GM21529 (cell line): ENCODE measurements at regions not wholly inside any gene's neighbourhood (a gene's known extent, or its start where the extent isn't known, plus 50 kb on each side); places are given as distances from the start of the nearest gene placed in this dataset.

Experiments
- ATAC-seq: cut with Tn5 transposase; IDR thresholded peaks from one replicate; pipeline ENCODE4 v1.9.1; 2021; ENCODE audit not compliant: unreplicated experiment

DNA sequence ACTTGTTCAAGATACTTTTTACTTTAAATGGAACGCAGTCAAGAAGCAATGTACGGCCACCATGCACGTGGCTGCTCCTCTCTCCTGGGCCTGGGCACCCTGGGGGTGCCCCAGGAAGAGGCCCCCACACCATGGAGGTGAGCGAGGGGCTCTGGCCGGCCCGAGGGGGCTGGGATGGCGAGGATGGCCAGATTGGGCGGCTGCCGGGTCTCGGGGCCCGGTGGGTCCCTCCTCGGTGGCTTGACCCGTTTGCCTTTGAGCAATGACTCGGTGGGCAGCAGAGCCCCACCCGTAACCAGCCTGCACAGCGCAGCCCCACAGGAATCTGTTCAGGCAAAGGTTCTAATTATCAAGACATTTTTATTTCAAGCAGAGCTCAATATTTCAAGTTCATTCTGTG, 167.4 kb downstream of the BRD1 start:
- no peak for ATAC-seq

DNA sequence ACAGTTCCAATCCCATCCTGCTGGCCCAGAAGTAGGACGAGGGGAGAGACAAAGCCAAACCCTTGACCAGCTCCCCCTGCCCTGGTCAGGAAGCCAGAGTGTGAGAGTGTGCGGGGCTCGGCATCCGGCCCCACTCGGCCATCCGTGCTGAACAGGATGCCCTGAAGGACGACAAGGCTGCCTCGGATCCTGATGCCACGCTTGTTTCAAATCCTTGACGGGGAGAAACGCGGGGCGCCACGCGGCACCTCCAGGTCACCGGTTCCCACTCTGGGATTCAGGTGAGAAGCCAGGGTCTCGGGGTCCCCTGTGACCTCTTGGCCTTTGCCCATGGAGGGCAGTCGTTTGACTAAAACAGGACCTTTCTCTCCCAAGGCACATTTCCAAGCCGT, 167.8 kb downstream of the BRD1 start:
- no peak for ATAC-seq

DNA sequence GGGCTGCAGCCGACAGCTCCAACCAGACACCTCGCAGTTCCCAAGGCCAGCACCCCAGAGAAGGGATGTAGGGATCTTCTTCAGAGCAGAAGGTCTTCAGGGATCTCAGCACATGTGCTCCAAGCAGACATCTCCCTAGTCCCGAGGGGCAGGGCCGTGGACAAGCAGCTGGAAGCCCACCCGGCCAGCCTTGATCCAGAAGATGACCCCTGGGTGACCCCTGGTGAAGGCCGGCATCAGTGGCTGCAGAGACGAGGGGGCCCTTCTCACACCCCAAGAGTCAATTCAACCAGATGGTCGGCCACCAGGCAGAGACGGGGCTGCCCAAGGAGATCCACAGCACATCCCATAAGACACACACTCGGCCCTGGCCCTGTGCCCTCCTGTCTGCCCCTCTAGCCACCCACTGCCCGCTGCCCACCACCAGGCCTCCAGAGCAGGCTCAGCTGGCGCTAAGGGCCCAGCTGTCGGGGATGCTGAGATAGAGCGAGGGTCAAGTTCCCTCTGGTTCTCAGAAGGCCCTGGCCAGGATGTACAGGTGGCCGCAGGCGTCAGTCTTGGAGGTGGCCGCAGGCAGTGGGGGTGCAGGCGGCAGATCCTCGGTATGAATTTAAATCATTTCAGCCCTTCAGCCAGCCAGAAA, 168.3 kb downstream of the BRD1 start:
- no peak for ATAC-seq

DNA sequence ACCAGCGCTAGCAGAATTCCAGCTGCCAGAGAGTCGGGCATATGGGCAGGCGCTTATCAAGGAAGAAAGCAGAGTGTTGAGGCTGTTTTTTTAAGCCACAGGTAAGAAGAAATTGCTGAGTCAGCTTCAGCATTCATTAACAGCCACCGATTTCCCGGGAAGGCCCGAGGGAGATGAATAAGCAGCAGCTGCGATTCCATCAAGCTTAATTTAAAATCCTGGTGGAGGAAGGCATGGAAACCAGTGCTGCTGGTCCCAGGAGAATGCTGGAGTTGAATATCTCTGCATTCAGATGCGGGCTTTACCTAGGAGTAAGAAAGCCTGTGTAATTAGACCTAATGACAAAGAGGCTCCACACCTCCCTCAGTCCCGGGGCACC, 168.8 kb downstream of the BRD1 start:
- no peak for ATAC-seq

DNA sequence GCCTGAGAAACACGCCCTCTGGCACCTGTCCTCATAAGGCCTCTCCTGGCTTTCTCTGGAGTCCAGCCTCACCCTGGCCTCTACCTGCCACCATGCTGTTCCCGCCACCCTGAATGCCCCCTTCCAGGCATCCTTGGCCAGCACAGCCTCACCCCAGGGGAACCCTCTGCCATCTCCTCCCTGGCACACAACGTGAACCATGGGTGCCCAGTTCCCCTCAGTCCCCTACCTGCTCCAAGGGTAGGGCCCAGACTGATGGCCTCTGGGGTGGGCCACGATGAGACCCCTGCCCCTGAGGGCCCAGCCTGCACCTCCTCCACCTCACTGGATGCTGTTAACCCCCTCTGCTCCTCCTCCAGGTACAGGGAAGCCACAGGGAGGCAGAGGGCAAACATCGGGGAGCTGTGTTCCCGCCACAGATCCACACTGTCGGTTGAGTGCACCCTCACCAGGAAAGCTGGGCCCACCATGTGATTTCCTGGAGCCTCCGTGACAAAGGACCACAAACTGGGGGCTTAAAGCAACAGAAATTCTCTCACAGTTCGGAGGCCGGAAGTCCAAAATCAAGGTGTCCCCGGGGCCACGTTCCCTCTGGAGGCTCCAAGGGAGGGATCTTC, 169.6 kb downstream of the BRD1 start:
- ATAC-seq = no peak

DNA sequence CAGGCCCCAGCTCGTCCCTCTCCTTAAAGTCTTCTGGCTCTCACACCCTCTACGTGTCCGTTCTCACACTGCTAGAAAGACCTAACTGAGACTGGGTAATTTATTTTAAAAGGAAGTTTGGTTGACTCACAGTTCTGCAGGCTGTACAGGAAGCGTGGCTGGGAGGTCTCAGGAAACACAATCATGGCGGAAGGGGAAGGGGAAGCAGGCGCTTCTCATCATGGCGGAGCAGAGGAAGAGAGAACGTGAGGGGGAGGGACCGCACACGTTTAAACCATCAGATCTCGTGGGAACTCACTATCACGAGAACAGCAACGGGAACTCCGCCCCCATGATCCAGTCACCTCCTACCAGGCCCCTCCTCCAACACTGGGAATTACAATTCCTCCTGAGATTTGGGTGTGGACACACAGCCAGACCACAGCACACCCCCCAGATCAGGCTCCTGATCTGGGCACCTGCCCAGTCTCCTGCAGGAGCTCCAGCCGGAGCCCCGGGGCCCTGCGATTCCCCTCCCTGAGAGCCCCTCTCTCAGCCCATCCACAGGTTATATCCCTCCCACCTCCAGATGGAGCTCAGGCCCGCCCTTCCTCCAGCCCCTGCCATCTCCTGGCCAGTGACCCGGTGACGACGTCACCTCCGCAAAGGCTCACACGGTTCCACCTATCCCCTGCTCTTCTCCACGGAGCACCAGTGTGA, 170.2 kb downstream of the BRD1 start:
- ATAC-seq = peak; percentile 57

DNA sequence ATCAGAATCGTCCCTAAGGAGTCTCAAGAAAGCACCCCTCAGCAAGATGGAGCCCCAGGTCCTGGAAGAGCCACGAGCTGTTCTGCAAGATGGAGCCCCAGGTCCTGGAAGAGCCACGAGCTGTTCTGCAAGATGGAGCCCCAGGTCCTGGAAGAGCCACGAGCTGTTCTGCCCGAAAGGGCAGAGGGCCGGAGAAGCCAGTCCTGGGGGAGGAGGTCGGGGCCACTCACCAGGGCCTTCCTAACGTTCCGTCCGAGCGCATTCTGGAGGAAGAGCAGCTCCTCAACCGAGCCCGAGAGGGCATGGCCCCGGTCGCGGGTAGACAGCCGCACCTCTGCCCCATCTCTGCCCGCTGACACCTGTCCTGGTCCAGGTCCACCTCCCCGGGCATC, 170.8 kb downstream of the BRD1 start:
- ATAC-seq = peak; percentile 59

DNA sequence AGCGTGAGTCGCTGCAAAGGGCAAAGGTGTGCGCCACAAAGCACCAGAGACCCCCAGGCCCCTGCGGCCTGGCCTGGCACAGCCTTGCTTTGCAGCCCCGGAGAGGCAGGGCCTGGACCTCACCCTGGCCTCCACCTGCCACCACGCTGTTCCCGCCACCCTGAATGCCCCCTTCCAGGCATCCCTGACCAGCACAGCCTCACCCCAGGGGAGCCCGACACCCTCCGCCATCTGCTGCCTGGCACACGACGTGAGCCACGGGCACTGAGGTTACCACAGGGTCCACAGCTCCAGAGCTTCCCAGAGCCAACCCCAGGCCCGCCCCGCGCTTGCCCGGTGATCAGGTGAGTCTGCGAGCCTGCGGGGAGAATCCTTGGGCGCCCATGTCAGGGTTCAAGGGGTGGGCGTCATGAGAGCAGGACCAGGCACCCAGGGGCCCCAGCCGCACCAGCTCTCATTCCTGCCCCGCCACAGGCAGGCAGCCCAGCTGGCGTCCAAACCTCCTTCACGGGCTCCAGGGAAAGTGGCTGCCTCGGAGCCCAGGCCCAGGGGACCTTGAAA, 171.3 kb downstream of the BRD1 start:
- ATAC-seq = no peak

DNA sequence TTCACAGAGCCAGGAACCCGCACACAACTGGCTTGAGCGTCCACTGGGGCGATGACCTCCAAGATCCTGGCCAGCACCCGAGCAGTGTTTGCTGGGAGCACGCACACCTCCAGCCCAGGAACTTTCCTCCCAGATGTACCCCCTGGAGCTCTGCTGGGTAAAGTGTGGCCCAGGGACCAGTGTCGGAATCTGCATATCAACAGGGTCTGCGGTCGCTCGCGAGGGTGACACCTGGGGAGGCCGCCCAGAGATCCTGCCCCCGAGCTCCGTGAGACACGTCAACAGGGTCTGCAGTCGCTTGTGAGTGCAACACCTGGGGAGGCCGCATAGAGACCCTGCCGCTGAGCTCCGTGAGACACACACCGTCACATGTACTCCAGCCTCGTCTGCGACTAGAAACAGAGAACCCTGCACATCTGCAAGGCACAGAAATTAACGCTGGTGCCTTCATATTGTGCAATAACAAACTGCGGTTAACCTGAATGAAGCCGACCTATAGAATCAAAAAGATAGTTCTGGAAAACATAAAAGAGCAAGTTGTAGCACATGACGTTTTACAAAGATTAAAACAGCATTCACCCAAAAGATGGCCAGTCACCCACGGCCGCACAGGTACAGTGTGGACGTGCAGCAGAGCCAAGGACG, 172.4 kb downstream of the BRD1 start:
- ATAC-seq = no peak

DNA sequence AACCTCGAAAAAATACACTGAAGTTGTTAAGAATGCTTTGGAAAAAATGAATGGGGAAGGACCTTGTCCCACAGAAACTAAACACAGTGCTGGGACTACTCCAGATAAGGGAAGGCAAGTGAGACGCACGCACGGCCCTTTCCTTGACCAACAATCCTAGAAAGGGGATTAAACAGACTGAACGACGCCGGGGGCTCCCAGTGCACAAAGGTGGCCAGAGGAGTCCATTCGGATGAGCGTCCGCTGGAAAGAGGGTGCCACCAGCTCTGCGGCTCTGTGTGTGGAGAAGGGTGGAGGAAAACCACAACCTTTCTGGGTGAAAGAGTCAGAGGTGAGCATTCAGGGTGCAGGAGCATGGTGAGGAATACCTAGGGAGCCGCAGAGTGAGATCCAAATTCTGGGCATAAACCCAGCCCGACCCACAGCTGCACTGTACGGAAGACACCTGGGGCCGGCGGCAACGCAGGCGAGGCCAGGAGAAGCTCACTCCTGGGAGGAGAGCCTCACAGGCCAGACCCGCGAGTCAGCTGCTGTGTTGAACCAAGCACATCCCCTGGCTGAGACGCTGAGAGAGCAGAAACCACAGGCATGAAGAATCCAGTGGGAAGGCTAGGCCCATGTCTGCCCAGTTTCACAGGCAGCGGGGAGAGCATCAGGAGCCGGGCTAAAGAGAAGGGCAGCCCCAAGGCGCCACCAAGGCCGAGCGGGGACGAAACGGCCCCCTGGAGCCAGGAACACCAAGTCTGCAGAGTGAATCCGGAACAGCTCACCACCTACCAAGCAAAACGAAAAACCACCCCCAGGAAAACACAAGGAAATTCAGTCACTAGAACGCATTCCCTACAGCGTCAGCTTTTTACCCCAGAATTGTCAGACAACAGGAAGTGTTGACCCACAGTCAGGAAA, 177.1 kb downstream of the BRD1 start:
- no peak for ATAC-seq

DNA sequence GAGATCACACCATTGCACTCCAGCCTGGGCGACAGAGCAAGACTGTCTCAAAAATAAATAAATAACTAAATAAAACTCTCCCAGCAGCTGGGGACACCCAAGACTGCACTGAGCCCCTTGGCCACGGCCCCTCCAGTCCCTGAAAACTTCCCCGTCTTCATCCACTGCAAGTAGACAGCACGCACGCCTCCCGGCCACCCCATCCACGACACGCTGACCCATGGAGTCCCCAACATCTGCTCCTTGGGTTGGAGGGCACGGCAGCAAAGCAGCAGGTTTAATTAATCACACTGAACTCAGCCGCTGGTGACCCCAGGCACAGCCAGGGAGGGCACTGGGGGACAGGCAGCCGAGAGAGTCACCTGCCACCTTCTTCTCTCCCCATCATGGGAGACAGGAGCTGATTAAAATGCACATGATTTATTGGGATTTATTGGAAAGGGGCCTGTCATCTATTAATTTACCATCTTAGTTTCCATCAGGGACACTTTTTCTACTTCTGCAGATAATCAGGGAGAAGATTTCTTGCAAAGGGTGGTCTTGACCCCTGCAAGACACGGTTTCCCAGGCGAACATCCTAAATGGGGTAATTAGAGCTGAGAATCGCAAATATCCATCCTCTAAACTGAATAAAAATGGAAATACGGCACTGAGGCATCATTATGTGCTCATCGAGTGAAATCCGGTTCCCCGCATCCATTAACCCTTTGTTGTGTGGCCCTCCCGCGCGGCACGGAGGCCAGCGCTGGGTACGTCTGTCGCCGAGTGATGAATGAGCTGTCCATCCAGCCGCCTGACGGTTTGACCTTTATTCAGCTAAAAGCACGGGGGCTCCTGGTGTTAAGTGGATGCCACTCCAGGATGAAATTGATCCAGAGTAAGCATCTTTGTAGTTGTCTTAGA, 178.3 kb downstream of the BRD1 start:
- ATAC-seq = no peak

DNA sequence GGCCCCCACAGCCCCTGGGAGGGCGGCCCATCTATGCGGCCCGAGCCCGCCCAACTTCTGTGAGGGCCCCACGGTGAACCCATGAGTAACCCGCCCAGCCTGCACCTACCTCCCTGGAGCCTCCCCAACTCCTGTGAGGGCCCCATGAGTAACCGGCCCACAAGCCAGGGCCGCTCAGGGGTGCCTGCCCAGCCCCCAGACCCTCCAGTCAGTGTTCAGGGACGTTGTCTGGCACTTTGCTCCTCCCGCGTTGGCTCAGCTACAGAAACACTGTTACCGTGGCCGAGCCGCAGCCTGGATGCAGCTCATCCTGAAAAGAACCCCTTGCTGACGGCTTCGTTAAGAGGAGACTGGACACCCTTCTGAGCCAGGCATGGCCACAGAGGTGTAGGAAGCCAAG, 179.6 kb downstream of the BRD1 start:
- ATAC-seq = no peak

DNA sequence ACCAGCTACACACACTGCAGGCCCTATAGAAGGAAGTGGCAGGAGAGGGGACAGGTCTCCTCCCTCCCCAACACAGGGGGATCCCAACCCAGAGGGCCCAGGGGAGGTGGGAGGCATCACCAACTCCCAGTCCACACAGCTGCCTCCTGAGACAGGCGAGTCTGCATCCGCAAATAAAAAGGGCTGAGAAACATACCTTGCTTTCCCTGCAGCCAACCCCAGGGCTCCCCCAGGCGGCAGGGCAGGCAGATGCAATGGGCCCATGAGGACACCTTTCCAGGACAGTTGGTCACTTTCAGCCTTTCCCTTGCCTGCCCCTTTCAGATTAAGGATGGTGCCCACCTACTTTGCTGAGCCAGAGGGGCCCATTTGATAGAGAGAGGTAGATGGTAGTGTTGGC, 180.0 kb downstream of the BRD1 start:
- no peak for ATAC-seq

DNA sequence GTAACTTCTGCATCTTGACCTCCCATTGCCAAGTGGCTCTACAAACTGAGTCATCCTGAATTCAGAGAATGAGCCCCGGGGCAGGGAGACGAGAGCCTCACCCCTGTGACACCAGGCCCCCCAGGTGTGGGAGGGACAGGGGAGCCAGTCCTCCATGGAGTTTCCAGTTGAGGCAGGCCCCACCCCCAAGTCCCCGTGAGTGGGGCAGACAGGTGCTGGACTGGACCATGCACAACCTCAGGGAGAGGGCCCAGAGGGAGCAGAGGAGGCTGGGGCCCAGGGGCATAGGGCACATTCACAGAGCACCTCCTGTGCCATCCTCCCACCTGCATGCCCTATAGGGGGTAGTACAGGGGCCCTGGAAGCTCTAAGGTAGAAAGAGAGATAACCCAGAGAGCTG, 180.8 kb downstream of the BRD1 start:
- ATAC-seq = no peak

DNA sequence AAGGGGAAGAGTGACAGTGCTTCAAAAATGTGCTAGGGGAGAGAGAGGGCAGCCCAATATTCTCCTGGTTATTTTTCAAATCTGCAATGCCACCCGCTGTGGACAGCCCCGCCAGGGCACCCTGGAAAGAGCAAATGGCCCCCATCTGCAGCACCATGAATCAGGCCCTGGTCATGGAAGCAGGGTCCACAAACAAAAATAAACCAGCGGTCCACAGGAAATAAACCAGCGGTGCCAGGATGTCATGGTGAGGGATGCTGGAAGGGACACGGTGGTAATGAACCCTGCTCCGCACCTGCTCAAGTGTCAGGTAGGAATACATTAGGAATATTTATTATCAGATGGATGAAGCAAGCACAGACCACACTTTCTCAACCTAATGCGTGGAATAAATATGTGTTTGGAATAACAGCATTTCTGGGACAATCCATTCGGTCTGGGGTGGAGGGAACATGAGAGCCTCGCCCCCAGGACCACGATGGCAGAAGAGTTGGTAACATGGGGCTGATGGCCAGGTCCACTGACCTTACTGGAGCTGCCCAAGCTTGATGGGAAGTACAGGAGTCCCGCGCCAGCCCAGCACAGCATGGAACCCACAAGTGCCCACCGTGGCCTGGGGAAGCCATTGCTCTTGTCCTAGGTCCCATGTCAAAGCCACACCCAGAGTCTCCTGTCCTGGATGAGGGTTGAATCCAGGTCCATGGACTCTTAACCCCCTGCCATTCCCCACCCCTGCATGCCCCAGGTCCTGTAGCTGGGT, 181.7 kb downstream of the BRD1 start:
- no peak for ATAC-seq

DNA sequence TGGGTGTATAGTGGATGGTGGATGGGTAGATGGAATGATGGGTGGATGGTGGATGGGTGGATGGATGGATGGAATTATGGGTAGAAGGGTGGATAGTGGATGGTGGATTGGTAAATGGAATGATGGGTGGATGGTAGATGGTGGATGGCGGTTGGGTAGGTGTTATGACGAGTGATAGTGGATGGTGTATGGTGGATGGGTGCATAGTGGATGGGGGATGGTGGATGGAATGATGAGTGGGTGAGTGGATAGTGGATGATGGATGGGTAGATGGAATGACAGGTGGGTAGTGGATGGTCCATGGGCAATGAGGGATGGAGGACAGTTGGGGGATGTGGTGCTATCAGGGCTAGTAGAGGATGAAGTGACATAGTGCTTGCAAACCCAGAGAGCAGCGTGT, 182.4 kb downstream of the BRD1 start:
- no peak for ATAC-seq

DNA sequence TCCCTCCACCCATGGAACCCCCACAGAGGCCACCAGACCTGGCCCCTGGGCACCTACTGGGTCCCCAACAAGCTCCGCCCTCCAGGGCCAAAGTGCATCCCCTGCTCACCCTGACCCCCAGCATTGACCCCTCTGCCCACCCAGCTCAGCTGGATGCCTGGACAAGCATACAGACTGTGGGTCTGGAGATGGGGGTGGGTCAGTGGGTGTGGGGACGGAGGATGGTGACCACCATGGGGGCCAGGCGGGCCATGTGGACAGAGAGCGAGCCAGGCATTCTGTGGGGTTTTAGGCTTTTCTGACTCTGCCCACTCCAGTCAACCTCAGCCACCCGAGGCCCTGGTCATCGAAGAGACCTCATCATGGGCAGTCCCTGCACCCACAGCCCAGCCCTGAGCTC, 183.7 kb downstream of the BRD1 start:
- no peak for ATAC-seq

DNA sequence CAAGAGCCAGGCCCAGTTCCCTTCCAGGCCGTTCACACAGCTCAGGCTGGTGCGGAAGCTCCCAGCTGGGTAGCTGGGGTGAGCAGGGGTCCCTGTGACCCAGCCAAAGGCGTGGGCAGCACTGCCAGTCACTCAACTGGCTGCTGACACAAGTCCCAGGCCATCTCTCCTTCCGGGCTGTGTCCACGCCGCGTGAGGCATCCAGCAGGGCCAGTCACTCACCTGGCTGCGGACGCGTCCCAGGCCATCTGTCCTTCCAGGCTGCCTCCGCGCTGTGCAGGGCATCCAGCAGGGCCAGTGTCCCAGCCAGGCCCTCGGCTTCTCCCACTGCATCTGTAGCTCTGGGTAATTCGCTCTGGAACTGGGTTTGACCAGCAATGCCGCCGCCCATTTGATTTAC, 184.2 kb downstream of the BRD1 start:
- no peak for ATAC-seq

DNA sequence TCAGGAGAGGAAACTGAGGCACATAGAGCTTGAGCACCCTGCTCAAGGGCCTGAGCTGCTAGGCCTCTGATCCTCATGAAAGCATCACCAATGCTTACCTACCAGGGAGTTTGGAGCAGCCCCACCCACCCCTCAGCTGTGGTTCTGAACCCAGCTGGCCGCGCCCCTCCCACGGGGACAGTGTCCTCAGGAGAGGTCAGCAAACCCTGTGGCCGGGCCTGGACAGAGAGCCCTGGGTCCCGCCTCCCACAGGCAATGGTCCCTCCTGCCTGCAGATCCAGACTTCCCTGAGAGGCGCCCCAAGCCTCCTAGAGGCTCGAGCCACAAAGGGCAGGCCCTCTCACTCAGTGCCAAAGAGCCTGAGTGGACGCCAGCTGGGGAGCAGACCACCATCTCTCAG, 184.9 kb downstream of the BRD1 start:
- ATAC-seq = no peak
